Transverse colon (tissue), 4 donors: ENCODE measurements at regions not wholly inside any gene's neighbourhood (a gene's known extent, or its start where the extent isn't known, plus 50 kb on each side); places are given as distances from the start of the nearest gene placed in this dataset.

Experiments used
- DNase-seq: peaks from one replicate; pipeline ENCODE4 v3.0.0-alpha.2; 2019
- H3K27ac ChIP-seq, 4 donors: fragments of 200-600 bp; sonication (generic); 2 replicates each; pipeline ENCODE4 v1.5.1; 2016 to 2018; ENCODE audit warnings: inconsistent platforms in 4 of 4
- H3K27me3 ChIP-seq: fragments of 200-600 bp; sonication (generic); 2 replicates; pipeline ENCODE4 v1.5.1; 2017; ENCODE audit warnings: inconsistent platforms
- H3K36me3 ChIP-seq, 4 donors: fragments of 200-600 bp; sonication (generic); 2 replicates each; pipeline ENCODE4 v1.5.1; 2017 to 2019; ENCODE audit warnings: inconsistent platforms in 4 of 4
- H3K4me1 ChIP-seq, 4 donors: fragments of 200-600 bp; sonication (generic); 2 replicates each; pipeline ENCODE4 v1.5.1; 2017 to 2020; ENCODE audit warnings: inconsistent platforms in 4 of 4
- H3K4me3 ChIP-seq, 4 donors: fragments of 200-600 bp; sonication (generic); 1 replicate in 1 of 4; 2 replicates in 3 of 4; pipeline versions ENCODE4 v1.5.1 to v1.6.1; 2017 to 2019; ENCODE audit warnings: inconsistent platforms in 4 of 4
- H3K9me3 ChIP-seq, 2 donors: fragments of 200-600 bp; sonication (generic); 2 replicates each; pipeline ENCODE4 v1.5.1; 2017 to 2019; ENCODE audit warnings: inconsistent platforms in 2 of 2
- EP300 ChIP-seq: sonication (generic); formaldehyde crosslinking; IDR thresholded peaks from one replicate; pipeline ENCODE4 v1.6.1; 2017; ENCODE audit warnings: antibody characterized with exemption, low read depth
- POLR2A ChIP-seq: fragments of 450-650 bp; IDR thresholded peaks from one replicate; pipeline ENCODE4 v1.6.1; 2016; ENCODE audit warnings: antibody characterized with exemption, mild to moderate bottlenecking, moderate library complexity
- POLR2AphosphoS5 ChIP-seq, 3 donors: sonication (generic); formaldehyde crosslinking; IDR thresholded peaks; one replicate each; pipeline ENCODE4 v1.6.1; 2016; ENCODE audit warnings: antibody characterized with exemption in 3 of 3
- WGBS, 2 donors: methylation state at CpG; one replicate each; pipeline ENCODE4 v1.1.5; 2018; ENCODE audit warnings: low coverage in 1 of 2; 5-methylcytosine and 5-hydroxymethylcytosine counted together
- in situ Hi-C, 4 donors: fragments of 200-750 bp; cut with MboI; loops; one replicate each; pipeline versions ENCODE4 v1.15.0 to v1.15.1; 2017; ENCODE audit warnings: low sequenced_read_pairs in 3 of 4, low pct_ligation_motif_present in 1 of 4, low pct_unique_long_range_greater_than_20kb in 1 of 4
- intact Hi-C: fragments of 100-400 bp; cut with DNase I; formaldehyde crosslinking; loops from one replicate; pipeline ENCODE4 v1.15.1; 2023; ENCODE audit warnings: low total_unique reads
- TF ChIP-seq, protein P1 (sequence below), 5 experiments: fragments of 200-600 bp in 3 of 5; fragments of 450-650 bp in 2 of 5; sonication (generic) in 3 of 5; IDR thresholded peaks; 1 replicate in 2 of 5; 2 replicates in 3 of 5; pipeline ENCODE4 v1.5.1; 2016 to 2017; ENCODE audit warnings: antibody characterized with exemption in 5 of 5, inconsistent platforms in 3 of 5, mild to moderate bottlenecking in 2 of 5, moderate library complexity in 1 of 5

DNA sequence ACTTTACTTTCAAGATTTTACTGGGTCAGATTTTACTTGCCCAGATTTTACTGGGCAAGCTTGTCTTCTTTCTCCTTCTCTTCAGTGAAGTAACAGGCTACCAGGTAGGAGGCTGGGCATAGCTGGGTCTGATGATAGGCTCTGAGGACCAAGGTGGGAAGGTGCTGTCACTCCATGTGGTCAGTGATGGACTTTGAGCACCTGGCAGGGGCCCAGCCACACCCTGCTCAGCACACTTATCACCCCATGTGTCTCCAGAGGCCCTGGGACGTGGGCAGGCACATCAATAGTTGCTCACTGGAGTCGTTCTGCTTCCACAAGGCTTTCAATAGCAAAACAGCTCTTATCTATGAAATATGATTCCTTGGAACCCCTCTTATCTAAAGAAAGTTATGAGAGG is 70.5 kb upstream of the GPR26 start:
- intact Hi-C loops: no loop called here
- Histone ChIP-seq H3K9me3 (no peaks in the 10 kb centered on the region), H3K27ac (no peak overlapping the region), H3K27me3 (no peaks in the 10 kb centered on the region), H3K4me1 (no peaks in the 10 kb centered on the region), H3K4me3 (no peak overlapping the region), H3K36me3 (no peaks in the 10 kb centered on the region)
- in situ Hi-C loops: loop anchor here (25.0 kb wide), 1 partner anchor 792 kb away; no protein-coding TSS in a partner anchor
- no peak for TF ChIP-seq POLR2AphosphoS5 (IDR thresholded peaks at IDR 0.05)
- TF ChIP-seq EP300: no peak
- no peak for DNase-seq
- 47% methylated on average over 2 of the region's 2 CpGs; no CpG with 5 or more reads in 1 of the 2 donors for WGBS, 2 donors

DNA sequence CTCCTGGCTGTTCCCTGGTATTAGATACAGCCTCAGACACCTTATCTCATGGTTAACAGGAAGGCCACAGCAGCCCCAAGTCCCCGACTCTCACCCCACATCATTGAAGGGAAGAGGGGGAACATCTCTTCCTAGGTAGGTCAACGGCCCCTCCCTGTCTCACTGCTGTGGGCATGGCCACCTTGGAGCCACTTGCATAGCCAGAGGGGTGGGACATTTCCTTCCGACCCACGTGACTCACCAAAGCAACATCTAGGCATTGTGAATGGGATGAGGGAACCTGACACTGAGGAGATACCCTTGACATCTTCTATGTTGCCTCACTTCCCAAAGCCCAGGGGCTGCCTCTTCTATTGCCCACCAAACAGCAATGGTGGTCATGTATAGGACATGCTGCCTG is 68.5 kb upstream of the GPR26 start:
- H3K27me3 ChIP-seq: no peaks in the 10 kb centered on the region
- no peaks in the 10 kb centered on the region for H3K9me3 ChIP-seq
- WGBS, 2 donors: 66% methylated on average over 4 of the region's 4 CpGs; no CpG with 5 or more reads in 1 of the 2 donors
- in situ Hi-C loops (loop anchor here (25.0 kb wide), 1 partner anchor 790 kb away; no protein-coding TSS in a partner anchor), intact Hi-C loops (no loop called here)
- H3K27ac ChIP-seq: no peak overlapping the region
- no peak overlapping the region for H3K4me3 ChIP-seq
- no peaks in the 10 kb centered on the region for H3K36me3 ChIP-seq
- no peak for DNase-seq
- H3K4me1 ChIP-seq: no peaks in the 10 kb centered on the region
- TF ChIP-seq POLR2A (no peak), POLR2AphosphoS5 (IDR thresholded peaks at IDR 0.05) (no peak), EP300 (no peak)
- TF ChIP-seq, protein P1, sequence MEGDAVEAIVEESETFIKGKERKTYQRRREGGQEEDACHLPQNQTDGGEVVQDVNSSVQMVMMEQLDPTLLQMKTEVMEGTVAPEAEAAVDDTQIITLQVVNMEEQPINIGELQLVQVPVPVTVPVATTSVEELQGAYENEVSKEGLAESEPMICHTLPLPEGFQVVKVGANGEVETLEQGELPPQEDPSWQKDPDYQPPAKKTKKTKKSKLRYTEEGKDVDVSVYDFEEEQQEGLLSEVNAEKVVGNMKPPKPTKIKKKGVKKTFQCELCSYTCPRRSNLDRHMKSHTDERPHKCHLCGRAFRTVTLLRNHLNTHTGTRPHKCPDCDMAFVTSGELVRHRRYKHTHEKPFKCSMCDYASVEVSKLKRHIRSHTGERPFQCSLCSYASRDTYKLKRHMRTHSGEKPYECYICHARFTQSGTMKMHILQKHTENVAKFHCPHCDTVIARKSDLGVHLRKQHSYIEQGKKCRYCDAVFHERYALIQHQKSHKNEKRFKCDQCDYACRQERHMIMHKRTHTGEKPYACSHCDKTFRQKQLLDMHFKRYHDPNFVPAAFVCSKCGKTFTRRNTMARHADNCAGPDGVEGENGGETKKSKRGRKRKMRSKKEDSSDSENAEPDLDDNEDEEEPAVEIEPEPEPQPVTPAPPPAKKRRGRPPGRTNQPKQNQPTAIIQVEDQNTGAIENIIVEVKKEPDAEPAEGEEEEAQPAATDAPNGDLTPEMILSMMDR (IDR thresholded peaks at IDR 0.05): no peak

DNA sequence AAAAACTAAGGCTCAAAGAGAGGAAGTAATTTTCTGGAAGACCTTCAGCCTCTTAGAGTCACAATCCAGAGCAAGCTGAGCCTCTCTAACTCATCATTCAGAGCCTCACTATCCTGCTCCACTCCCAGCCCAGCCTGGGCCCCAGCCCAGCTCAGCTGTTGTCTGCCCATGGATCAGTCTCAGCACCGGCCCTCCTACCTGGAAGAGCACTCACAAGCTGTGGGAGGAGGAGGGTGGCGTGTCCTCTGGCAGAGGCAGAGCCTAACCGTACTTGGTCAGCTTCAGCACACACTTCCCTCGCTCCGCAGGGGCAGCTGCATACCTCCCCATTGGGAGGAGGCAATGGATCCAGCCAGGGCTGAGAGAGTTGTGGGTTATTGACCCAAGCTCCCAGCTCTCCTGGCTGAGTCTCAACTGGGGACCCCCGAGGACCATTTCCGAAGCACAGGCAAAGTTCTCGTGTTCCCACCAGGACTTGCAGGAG is 66.7 kb upstream of the GPR26 start:
- intact Hi-C loops: no loop called here

GRCh38 chr10:123600177-123600576 is 66.0 kb upstream of the GPR26 start:
- Histone ChIP-seq H3K36me3 (no peaks in the 10 kb centered on the region), H3K27me3 (peaks cover 7% of the 10 kb centered on the region), H3K4me3 (no peak overlapping the region), H3K27ac (no peak overlapping the region), H3K4me1 (no peaks in the 10 kb centered on the region), H3K9me3 (no peaks in the 10 kb centered on the region)
- DNase-seq: no peak
- 81 to 88% methylated on average over 3 of the region's 3 CpGs for WGBS, 2 donors
- intact Hi-C loops: no loop called here
- no peak for TF ChIP-seq POLR2A
- TF ChIP-seq, protein P1 (IDR thresholded peaks at IDR 0.05): no peak
- TF ChIP-seq EP300: no peak
- no peak for TF ChIP-seq POLR2AphosphoS5 (IDR thresholded peaks at IDR 0.05)
- in situ Hi-C loops: no loop called here

More for the DNA sequence above, 66.7 kb upstream of the GPR26 start:
- Histone ChIP-seq H3K27me3 (peaks cover 7% of the 10 kb centered on the region), H3K4me1 (no peaks in the 10 kb centered on the region), H3K4me3 (no peak overlapping the region), H3K36me3 (no peaks in the 10 kb centered on the region), H3K27ac (no peak overlapping the region), H3K9me3 (no peaks in the 10 kb centered on the region)
- no peak for DNase-seq
- WGBS, 2 donors: 72% methylated on average over 8 of the region's 8 CpGs; no CpG with 5 or more reads in 1 of the 2 donors
- TF ChIP-seq, protein P1 (IDR thresholded peaks at IDR 0.05): no peak
- TF ChIP-seq POLR2AphosphoS5 (IDR thresholded peaks at IDR 0.05) (no peak), POLR2A (no peak), EP300 (no peak)
- in situ Hi-C loops: loop anchor here (25.0 kb wide), 1 partner anchor 788 kb away; no protein-coding TSS in a partner anchor

DNA sequence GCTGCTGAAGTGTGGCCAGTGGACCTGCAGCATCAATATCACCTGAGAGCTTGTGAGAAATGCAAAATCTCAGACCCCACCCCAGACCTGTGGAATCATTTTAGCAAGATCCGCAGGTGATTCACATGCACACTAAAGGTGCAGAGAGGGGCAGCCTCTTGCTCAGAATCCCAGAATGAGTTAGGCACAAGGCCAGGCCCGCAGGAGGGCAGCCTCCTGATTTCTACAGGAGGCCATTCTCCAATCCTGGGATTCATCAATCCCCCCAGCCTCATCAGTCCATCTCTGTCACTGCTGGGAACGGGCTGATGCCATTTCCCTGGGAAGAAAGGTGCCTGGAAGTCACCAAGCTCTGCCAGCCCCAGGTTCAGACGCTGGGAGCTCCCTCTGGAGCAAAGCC is 63.0 kb upstream of the GPR26 start:
- no peaks in the 10 kb centered on the region for H3K9me3 ChIP-seq
- no peak overlapping the region for H3K4me3 ChIP-seq
- intact Hi-C loops (no loop called here), in situ Hi-C loops (no loop called here)
- no peak for TF ChIP-seq POLR2A
- TF ChIP-seq, protein P1 (IDR thresholded peaks at IDR 0.05): no peak
- no peak for TF ChIP-seq EP300
- TF ChIP-seq POLR2AphosphoS5 (IDR thresholded peaks at IDR 0.05): no peak
- H3K4me1 ChIP-seq: no peaks in the 10 kb centered on the region
- peaks cover 7% of the 10 kb centered on the region for H3K27me3 ChIP-seq
- no peak for DNase-seq
- H3K27ac ChIP-seq: no peak overlapping the region
- H3K36me3 ChIP-seq: no peaks in the 10 kb centered on the region
- WGBS, 2 donors: 65% methylated on average over 4 of the region's 4 CpGs; no CpG with 5 or more reads in 1 of the 2 donors
